ENCODE measurements at regions not wholly inside any gene's neighbourhood (a gene's known extent, or its start where the extent isn't known, plus 50 kb on each side); places are given as distances from the start of the nearest gene placed in this dataset.

DNA sequence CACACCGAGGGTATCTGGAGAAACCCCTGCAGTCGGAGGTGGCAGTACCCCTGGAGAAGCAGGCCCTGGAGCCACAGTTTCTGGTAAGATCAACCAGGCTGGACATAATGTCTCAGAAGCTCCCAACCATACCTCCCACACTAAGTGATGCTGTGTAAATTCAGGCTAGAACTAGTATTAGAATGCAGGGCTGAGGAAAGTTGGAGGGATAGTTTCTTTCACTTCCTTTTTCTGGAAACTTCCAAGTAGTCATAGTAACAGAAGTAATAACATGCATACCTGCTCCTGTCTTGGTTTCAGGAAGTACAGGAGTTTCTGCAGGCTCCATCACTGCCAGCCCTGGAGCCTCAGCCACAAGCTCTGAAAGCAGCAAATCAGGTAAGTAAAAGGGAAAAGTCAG is 228.1 kb upstream of the CNTN1 start:
- Histone ChIP-seq H3K27ac (ENCODE audit: low read depth in 1 of 2, low read length in 2 of 2) (no peak overlapping the region), H3K4me1 (ENCODE audit: control insufficient read depth in 4 of 4, insufficient read depth in 4 of 4, low read length in 3 of 4) (no peaks in the 10 kb centered on the region), H3K9ac (ENCODE audit: low read depth in 1 of 2, low read length in 2 of 2) (no peak overlapping the region), H3K36me3 (ENCODE audit: control insufficient read depth in 4 of 4, insufficient read depth in 3 of 4, low read depth in 1 of 4, low read length in 3 of 4) (no peaks in the 10 kb centered on the region), H3K27me3 (ENCODE audit: control insufficient read depth in 4 of 4, insufficient read depth in 4 of 4, low read length in 3 of 4) (peaks cover 0 to 7% (median 0%) of the 10 kb centered on the region in 4 donors), H3K9me3 (ENCODE audit: control insufficient read depth in 4 of 4, low read length in 3 of 4) (no peaks in the 10 kb centered on the region), H3K4me3 (ENCODE audit: low read depth in 1 of 3, low read length in 3 of 3) (no peak overlapping the region)
- no peak for DNase-seq (ENCODE audit: low spot score)
- WGBS = 70% methylated on average over 2 of the region's 2 CpGs
- TF ChIP-seq NR2F2 (IDR thresholded peaks at IDR 0.05) (no peak), HNF4A (conservative IDR thresholded peaks at IDR 0.05) (no peak), RAD21 (IDR thresholded peaks at IDR 0.05) (no peak), RXRA (IDR thresholded peaks at IDR 0.05) (no peak), HNF4G (IDR thresholded peaks at IDR 0.05) (no peak), TAF1 (conservative IDR thresholded peaks at IDR 0.05) (no peak), SP1 (IDR thresholded peaks at IDR 0.05) (no peak), GABPA (IDR thresholded peaks at IDR 0.05 in 1 of 2, conservative IDR thresholded peaks at IDR 0.05 in 1 of 2) (no peak), YY1 (IDR thresholded peaks at IDR 0.05) (no peak), EGR1 (IDR thresholded peaks at IDR 0.05; ENCODE audit: low read depth in 2 of 2) (no peak), JUND (IDR thresholded peaks at IDR 0.05) (no peak), FOXA2 (IDR thresholded peaks at IDR 0.05) (no peak), FOXA1 (IDR thresholded peaks at IDR 0.05) (no peak)
- TF ChIP-seq, protein P1, sequence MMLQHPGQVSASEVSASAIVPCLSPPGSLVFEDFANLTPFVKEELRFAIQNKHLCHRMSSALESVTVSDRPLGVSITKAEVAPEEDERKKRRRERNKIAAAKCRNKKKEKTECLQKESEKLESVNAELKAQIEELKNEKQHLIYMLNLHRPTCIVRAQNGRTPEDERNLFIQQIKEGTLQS (IDR thresholded peaks at IDR 0.05) = no peak
- TF ChIP-seq, protein P2, sequence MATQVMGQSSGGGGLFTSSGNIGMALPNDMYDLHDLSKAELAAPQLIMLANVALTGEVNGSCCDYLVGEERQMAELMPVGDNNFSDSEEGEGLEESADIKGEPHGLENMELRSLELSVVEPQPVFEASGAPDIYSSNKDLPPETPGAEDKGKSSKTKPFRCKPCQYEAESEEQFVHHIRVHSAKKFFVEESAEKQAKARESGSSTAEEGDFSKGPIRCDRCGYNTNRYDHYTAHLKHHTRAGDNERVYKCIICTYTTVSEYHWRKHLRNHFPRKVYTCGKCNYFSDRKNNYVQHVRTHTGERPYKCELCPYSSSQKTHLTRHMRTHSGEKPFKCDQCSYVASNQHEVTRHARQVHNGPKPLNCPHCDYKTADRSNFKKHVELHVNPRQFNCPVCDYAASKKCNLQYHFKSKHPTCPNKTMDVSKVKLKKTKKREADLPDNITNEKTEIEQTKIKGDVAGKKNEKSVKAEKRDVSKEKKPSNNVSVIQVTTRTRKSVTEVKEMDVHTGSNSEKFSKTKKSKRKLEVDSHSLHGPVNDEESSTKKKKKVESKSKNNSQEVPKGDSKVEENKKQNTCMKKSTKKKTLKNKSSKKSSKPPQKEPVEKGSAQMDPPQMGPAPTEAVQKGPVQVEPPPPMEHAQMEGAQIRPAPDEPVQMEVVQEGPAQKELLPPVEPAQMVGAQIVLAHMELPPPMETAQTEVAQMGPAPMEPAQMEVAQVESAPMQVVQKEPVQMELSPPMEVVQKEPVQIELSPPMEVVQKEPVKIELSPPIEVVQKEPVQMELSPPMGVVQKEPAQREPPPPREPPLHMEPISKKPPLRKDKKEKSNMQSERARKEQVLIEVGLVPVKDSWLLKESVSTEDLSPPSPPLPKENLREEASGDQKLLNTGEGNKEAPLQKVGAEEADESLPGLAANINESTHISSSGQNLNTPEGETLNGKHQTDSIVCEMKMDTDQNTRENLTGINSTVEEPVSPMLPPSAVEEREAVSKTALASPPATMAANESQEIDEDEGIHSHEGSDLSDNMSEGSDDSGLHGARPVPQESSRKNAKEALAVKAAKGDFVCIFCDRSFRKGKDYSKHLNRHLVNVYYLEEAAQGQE (IDR thresholded peaks at IDR 0.05) = no peak
- TF ChIP-seq, protein P3, sequence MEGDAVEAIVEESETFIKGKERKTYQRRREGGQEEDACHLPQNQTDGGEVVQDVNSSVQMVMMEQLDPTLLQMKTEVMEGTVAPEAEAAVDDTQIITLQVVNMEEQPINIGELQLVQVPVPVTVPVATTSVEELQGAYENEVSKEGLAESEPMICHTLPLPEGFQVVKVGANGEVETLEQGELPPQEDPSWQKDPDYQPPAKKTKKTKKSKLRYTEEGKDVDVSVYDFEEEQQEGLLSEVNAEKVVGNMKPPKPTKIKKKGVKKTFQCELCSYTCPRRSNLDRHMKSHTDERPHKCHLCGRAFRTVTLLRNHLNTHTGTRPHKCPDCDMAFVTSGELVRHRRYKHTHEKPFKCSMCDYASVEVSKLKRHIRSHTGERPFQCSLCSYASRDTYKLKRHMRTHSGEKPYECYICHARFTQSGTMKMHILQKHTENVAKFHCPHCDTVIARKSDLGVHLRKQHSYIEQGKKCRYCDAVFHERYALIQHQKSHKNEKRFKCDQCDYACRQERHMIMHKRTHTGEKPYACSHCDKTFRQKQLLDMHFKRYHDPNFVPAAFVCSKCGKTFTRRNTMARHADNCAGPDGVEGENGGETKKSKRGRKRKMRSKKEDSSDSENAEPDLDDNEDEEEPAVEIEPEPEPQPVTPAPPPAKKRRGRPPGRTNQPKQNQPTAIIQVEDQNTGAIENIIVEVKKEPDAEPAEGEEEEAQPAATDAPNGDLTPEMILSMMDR (IDR thresholded peaks at IDR 0.05; ENCODE audit: low read depth, low read length, missing input control) = no peak
- TF ChIP-seq, protein P4, sequence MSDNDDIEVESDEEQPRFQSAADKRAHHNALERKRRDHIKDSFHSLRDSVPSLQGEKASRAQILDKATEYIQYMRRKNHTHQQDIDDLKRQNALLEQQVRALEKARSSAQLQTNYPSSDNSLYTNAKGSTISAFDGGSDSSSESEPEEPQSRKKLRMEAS (IDR thresholded peaks at IDR 0.05) = no peak
- TF ChIP-seq, protein P5, sequence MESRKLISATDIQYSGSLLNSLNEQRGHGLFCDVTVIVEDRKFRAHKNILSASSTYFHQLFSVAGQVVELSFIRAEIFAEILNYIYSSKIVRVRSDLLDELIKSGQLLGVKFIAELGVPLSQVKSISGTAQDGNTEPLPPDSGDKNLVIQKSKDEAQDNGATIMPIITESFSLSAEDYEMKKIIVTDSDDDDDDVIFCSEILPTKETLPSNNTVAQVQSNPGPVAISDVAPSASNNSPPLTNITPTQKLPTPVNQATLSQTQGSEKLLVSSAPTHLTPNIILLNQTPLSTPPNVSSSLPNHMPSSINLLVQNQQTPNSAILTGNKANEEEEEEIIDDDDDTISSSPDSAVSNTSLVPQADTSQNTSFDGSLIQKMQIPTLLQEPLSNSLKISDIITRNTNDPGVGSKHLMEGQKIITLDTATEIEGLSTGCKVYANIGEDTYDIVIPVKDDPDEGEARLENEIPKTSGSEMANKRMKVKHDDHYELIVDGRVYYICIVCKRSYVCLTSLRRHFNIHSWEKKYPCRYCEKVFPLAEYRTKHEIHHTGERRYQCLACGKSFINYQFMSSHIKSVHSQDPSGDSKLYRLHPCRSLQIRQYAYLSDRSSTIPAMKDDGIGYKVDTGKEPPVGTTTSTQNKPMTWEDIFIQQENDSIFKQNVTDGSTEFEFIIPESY (IDR thresholded peaks at IDR 0.05) = no peak

All from liver (tissue), 8 donors.